ENCODE measurements at regions not wholly inside any gene's neighbourhood (a gene's known extent, or its start where the extent isn't known, plus 50 kb on each side); places are given as distances from the start of the nearest gene placed in this dataset.
"Not testable (repeated sequence)": the region's sequence is repeated elsewhere in the genome, so short reads cannot be mapped to it uniquely, and the experiment has no call there.

DNA sequence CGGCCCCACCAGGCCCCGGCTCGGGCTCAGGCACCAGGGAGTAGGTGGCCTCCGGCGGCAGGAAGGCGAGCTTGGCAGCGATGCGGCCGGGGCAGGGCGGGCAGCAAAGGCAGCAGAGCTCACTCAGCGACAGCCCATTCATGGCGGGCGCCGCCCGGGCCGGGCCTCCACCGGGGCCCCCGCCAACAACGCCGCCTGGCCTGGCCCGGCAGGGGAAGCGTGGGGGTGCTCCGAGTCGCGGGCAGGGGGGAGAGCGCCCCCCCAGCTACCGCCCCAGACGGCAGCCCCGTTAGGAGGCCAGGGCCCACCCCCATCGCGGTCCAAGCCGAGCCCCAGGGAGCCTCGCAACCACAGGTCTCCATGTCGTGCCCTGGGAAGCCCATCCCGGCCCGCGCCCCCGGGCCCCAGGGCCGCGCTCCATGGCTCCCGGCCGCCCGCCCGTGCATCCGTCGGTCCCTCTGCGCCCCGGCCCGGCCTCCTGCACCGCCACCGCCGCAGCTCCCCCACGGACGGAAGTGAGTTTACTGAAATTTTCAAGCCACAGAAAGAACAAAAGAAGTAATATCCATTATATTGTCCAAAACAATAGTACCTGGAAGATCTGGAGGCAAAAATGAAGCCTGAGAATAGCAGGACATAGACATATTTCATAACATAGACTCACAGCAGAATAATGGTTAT is 126.6 kb upstream of the VPREB1 start:
- peak; percentile 14 for DNase-seq

DNA sequence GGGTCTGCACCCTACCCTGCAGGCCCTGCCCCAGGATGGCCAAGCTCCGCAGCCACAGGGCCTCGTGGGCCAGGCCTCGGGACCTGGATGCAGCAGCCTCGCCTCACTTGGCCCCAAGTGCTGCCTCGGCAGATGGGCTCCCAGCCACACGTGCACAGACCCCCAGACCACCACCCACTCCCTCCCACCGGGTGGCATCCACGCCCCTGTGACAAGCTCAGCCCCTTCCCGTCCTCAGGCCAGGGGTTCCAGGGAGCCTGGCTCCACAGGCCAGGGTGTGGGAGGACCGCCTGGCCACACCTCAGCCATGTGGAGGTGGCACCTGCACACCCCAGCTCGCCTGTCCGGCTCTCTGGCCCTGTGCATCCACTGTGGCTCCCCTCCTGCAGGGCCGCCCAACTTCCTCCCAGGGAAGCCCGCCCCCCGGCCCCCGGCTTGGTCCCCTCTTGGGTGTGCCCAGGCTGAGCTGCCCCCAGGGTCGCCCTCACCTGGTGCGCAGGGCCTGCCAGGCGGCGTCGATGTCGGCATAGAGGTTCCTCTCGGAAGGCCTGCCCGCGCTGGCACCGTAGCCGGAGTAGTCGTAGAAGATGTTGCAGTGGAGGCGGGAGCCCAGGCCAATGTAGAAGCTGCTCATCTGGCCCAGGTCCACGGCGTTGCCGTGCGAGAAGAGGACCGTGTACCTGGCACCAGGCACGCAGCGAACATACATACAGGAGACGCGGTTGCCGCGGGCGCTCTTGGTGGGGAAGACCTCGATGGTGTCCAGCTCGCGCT is 127.4 kb upstream of the VPREB1 start:
- not testable (repeated sequence) for DNase-seq

DNA sequence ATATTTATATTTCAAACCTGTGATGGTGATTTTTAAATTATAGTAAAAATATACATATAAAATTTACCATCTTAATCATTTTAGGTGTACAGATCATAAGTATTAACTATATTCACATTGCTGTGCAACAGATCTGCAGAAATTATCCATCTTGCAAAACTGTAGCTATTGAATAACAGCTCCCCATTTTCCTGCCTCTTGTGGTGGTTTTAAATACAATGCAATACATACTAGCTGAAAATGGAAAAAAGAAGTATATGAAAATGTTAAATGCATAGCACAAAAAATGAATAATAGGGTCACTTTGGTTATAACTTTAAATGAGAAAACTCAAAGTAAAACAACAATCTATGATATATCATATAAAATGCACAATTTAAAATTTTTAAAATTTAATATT is 130.9 kb upstream of the VPREB1 start:
- DNase-seq = peak; percentile 5

DNA sequence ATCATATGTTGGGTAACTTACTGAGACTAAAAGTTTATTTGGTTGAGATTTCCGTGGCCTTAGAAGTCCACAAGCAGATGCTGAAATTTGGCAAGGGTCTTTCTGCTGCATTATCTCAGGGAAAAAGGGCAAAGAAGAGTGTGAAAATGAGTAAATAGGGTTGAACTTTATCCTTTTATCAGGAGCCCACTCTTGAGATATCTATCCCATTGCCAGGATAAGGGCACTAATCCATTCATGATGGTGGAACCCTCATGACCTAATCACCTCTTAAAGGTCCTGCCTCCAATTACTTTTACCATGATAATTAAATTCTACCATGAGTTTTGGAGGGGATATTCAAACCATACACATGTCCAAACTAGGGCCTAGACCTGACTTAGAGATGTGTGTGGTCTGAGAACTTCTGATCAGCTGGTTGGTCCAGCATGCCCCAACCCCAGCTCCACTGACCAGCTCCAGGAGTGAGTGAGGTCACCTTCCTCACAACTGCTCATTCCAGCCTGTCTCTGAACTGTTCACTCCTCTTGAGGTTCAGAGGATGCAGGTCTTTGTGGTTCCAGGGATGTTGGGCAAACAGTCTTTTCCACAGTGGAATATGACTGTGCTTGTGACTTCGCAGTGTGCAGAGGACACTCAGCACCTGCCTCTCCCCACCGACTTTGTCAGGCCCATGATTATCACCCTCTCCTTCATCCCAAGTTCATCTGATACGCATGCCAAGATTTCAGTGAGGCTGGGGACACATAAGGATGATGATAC is 130.1 kb upstream of the TOP3B start:
- DNase-seq = no peak

DNA sequence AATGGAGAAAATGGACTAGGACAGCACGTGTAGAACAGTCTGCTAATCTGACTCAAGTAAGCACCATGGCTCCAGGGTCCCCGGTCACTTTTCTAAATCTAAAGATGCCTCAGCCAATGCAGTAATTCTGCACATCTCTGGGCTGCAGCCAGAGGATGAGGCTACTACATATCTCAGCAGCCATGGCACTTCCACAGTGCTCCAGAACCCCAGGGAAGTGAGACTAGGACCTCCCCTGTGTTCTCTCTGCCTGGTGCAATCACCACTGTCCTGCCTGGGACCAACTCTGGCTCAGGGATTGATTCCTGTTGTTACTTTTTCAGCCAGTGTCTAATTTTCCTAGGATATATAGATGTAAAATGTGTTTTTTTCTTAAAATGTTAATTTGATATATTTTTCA is 129.4 kb upstream of the TOP3B start:
- DNase-seq = no peak

DNA sequence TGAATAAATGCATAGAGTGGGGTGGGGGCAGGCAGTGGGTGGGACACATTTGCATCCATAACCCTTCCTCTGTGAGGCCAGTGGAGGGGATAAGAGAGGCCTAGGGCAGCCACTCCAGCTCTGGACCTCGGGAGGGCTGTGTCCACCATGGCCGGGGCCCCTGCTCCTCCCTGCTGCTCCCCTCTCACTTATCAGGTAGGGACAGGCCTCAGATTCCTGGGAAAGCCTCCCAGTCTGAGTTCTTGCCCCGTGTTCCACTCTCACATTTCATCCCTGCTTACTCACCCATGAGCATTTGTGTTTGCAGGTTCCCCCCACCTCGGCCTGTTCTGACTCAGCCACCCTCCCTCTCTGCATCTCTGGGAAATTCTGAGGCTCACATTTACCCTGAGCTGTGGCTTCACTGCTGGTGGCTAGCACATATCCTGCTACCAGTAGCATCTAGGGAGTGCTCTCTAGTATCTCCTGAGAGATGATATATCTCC is 128.7 kb upstream of the TOP3B start:
- DNase-seq = no peak

DNA sequence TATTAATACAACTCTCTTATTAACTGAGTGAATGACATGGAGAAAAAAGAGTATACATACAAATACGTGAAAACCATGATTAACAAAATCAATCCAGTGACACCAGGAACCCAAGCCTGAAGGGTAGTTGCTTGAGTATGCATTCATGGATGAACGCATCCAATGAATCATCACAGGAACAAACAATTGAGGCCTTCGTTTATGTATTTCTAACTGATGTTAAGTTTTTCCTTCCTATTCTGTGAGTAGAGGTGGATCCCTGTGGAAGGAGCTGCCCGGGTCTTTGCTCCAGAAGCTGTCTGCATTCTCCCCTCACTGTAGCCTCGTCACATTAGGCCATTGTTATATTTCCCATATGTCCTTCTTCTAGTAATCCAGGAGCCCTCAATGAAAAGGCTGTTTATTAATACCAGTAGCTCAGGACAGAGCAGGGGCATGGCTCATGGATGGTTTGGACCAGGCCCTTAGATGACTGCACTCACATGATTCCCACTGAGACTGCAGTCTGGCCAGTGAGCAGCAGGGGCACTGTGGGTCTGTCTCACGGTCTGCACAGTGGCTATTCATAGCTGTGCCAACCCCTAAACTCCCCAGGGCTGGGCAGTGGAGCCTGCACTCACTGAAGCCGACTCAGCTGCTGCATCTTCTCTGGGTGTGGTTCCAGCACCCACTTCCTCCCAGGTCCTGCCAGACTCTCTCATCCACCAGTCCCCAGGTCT is 128.1 kb upstream of the TOP3B start:
- peak; percentile 64 for DNase-seq

DNA sequence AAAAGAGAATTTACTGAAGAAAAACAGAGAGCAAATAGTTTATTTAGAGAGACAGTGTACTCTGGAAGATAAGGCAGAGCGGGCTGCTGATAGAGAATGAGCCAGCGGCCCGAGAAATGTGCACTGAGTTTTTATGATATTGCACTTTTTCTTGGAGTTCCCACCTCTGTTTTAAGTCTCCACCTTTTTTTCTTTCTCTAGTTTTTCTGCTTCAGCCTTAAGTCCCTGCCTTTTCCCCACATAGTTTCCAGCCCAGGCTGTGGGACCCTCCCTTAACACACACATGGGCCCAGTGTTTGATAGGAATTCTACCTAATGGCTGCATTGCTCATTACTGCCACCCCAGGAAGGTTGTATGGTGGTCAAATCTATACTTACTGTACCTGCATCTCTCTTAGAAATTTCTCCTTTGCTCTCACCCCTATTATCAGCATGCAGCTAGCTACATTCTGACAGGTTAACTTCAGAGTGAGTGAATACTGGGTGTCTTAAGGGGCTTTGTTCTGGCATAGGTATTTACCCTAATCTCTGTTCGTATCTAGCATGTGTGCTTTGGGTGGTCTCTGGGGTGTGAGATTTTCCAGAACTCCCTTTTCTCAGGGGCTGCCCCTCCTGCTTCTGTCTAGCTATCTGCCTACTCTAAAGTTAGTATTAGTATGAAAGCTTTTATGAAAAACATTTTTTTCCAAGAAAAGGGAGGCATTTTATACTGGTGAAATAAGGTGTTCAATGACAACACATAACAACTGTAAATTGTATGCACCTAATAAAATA is 127.3 kb upstream of the TOP3B start:
- no peak for DNase-seq

DNA sequence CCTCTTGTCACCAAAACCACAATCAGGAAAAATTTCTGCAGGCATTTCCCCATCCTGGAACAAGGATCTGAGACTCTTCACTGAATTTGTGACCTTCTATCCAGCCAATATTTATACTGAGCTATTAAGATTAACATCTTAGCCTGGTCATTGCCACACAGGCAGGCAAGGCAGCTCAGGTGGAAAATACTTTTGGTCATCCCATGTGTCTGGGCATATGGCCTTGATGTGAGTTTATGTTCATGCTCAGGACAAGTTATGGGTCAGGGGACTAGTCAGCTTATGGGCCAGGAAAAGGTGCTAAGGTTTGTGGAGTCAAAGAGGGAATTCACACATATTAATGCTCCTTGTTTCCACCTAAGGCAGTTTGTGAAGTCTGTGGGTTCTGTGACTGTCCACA is 124.3 kb upstream of the TOP3B start:
- no peak for DNase-seq

DNA sequence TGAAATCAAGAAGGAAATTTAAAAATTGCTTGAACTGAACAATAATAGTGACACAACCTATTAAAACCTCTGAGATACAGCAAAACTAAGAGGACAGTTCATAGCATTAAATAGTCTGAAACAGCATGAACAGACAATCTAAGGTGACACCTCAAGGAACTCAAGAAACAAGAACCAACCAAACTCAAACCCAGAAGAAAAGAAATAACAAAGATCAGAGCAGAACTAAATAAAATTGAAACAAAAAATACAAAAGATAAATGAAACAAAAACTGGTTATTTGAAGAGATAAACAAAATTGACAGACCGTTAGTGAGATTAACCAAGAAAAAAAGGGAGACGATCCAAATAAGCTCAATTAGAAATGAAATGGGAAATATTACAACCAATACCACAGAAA is 122.8 kb upstream of the TOP3B start:
- no peak for DNase-seq

DNA sequence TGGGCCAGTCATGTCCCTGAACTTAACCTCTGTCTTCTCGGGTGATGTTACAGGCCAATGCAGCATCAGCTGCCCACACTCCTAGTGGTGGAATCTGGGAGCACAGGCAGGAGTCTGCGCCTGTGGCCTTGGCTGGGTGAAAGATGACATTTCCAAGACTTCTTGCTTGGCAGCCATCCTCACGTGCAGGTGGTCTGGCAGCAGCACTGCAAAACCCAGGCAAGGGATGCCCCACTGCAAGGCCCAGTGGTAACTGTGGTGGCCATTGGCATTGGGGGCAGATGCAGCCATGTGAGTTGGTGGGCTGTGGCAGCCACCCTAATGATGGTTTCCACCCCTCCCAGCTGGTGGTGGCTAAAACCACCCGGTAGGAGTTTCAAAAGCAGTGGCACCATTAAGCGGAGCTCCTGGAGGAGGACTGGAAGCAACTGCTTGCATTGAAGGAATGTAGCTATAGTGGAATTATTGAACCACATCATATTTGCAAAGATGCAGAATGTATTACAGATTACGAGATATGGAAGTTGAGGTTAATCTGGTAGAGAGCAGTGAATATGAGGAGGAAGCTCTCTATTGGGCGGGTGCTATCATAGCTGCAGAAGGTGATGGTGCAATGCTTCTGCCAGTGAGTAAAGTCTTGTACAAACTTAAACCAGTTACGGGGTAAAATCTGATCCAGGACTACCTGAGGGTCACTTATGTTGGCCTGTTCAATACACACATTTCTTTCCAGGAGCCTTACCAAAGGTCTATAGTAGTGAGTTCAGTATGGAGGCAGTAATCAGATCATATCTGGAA is 120.7 kb upstream of the TOP3B start:
- DNase-seq = peak; percentile 47

DNA sequence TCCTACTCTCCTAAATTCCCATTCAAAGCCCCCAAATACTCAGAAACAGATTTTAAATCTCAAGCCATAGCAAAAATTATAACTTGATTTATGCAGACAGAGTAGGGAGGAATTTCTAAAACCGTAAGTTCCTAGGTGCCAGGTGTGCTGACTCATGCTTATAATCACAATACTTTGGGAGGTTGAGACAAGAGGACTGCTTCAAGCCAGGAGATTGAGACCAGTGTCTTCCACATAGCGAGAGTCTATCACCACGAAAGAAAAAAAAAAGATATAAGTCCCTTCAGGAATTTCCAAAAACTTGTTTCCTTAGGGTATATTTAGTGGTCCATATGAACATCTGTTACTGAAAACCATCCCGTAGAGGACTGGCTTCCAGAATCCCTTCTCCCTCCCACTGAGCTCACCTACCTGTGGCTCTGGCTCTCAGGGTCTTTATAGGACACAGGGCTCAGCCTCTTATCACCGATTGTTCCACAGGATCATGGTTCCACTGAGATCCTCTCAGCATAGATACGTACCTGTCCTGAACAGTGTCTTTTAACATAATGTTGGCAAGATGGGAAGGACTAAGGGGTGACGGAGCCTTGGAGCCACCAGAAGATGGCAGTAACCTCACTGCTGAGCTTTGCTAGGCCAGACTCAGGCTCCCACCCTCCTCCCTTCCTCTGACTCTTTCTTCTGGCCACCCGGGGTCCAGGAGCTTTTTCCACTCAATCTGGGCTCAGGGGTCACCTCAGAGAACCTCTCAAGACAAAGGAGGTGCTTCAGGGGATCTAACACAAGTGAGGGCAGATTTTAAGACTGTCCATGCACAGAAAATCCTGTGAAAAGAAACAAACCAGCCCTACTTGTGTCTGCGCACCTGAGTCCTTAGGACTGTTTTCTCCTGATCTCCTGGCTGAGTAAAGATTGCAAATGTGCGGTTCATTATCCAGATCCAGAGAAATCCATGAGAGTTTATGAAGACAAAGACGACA is 117.5 kb upstream of the TOP3B start:
- DNase-seq = peak; percentile 41

DNA sequence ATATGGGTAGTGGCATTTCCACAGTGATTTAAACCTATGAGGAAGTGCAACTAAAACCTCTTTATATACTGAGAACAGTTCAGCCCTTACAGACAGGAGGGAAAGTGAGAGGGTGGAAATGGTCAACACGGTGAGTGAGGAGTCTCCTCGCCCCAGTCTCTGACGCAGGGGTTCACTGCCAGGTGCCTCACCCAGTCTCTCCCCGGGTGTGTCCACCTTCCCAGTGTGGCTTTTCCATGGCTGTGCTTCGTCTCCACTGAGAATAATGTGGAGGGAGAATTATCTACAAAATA is 116.6 kb upstream of the TOP3B start:
- DNase-seq = no peak

DNA sequence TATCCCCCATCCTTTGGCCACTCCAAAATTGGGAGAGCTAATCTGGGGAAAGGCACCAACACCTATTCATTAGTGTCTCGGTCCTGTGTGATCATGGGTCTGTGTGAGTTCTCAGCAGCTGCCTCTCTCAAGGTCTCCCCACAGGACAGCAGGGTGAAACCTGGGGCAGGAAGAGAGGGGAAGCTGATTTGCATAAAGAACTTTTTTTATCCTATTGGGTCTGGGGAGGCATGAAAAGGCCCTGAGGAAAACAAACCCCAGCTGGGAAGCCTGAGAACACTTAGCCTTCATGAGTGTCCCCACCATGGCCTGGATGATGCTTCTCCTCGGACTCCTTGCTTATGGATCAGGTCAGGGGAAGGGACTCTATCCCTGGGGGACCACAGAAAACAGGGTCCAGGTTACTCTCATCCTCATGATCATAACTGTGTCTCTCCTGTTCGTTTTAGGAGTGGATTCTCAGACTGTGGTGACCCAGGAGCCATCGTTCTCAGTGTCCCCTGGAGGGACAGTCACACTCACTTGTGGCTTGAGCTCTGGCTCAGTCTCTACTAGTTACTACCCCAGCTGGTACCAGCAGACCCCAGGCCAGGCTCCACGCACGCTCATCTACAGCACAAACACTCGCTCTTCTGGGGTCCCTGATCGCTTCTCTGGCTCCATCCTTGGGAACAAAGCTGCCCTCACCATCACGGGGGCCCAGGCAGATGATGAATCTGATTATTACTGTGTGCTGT is 116.0 kb upstream of the TOP3B start:
- DNase-seq = no peak

DNA sequence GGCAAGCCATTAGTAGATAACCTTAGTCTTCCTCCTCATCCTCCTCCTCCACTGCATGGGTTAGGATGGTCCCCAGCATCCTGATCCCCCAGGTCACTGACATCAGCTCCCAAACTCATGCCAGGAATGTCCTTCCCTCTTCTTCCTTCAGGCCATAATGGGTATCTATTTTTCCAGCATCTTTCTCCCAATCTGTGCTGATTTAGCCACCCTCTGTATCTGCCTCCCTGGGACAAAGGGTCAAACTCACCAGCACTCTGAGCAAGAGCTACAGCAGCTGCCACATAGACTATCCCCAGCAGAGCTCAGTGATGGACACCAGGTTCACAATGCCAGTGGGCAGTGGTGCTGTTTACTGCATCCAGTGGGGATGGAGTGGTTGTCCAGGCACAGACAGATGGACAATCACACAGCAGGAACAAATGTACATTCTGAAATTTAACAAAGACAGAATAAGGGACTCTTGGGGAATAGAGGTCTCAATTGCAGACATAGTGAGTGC is 115.2 kb upstream of the TOP3B start:
- DNase-seq = no peak

DNA sequence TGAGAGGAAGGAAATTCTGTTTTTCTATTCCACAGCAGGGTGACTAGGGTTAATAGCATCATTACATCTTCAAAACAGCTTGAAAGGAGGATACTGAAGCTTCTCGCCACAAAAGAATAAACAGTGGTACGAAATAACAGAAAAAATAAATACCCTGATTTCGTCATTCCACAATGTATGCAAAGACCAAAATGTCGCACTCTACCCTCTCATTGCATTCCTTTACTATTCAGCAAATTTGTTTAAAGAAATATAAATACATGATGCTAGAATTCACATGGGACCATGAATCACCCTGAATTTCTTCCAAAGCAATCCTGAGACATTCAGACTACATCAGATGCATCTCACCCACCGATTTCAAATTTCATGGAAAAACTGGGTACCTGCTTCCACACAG is 112.3 kb upstream of the TOP3B start:
- no peak for DNase-seq

DNA sequence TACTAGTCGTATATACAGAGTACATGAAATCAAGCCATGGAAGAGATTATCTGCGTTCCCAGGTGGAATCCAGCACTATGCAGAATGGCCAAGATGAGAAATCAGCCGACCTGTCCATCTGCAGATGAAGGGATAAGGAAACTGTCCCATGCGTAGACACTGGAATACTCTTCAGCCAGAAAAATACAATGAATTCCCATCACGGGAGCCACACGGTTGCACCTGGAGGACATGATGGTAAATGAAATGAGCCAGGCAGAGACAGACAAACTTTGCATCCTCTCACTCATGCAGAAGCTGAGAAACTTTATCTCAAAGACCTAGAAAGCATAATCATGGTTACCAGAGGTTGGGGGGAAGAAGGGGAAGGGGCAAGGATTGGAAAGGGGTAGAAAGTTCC is 111.9 kb upstream of the TOP3B start:
- no peak for DNase-seq

DNA sequence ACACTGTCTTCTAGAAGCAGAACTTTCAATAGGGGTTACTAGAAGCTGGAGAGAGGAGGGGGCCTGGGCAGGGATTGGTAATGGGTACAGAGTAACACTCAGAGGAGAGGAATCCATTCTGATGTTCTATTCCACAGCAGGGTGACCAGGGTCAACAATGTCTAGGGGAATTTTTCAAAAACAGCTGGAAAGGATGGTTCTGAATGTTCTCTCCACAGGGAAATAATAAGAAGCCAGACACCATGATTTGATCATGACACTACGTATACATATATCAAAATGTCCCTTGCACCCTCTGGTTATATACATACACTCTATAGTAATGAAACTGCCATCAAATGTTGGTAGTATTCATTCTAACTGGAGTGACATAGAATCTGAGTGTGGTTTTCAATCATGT is 111.2 kb upstream of the TOP3B start:
- DNase-seq = no peak

DNA sequence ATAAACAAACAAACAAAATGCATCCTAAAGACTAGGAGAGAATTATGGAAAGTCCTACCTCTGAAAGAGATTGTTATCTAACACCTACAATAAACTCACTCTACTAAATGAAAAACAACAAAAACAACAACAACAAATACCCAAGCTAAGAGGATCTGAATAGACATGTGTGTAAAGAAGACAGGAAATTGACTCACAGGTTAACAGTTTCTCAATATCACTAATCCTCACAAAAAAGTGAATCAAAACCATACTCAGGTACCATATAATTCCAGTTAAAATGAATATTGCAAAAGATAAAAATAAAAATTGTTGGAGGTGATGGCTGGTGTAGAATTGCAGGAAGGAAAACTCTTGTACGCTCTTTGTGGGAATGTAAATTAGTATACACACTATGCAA is 110.4 kb upstream of the TOP3B start:
- DNase-seq = no peak

DNA sequence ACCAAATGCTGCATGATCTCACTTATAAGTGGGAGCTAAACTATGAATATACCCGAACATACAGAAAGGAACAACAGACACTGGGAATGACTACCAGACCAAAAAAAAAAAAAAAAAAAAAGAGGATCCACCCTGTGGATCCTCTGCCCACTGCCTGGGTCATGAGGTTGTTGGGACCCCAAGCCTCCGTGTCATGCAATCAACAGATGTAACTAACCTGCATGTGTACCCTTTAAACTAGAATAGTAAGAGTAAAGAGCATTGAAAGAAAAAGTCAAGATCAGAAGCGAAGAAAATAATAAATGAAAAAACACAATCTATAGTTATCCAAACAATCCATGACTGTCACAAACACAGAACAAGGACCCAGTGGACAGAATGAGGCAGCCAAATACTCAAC is 109.5 kb upstream of the TOP3B start:
- no peak for DNase-seq

Data from hematopoietic multipotent progenitor cell treated with erythropoietin and hydrocortisone succinate and interleukin-3 and kit ligand, for 4 days (in vitro differentiated cells).